Smooth muscle cell of the brain vasculature (primary cell): ENCODE measurements at regions not wholly inside any gene's neighbourhood (a gene's known extent, or its start where the extent isn't known, plus 50 kb on each side); places are given as distances from the start of the nearest gene placed in this dataset.

Experiments
- DNase-seq: peaks from one replicate; pipeline ENCODE4 v3.0.0-alpha.2; 2012; ENCODE audit warnings: low read depth, low spot score

- no peak for DNase-seq
These were observed 781.1 kb upstream of the ADGRL4 start for GRCh38 chr1:79787631-79788030.

DNA sequence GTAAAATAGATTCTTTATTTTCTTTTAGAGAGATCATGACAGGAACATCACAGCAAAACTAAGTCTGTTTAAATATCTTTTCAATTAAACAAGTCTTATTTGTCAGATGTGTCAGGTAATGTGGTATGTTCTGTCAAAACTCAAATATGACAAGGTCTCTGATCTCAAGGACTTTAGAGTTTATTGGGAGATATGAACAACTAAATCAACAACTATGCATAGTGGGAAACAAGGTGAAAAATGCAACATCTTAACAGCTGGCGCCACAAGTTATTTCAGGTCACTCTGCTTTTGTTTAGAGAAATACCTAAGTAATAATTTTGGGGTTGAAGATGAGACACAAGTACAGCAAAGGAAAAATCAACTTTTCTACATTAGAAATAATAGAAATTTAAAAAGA lies 779.4 kb upstream of the ADGRL4 start:
- DNase-seq: no peak

DNA sequence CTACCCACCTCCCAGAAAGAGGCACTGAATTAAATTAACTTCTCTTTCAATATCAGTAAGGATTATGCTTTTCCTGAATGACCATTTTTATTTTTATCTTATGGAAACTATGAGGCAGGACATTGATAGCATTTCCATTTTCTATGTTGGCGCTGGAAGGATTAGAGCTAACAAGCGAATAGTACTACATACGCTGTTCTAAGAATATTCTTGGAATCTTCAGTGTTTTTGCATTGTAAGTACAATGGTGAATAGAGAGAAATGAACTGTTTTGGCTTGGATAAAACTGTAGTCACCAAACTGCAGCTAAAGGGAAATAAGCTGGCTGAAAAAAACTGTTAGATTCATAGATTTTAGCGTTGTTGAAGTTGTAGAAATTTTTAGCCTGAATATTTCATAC lies 779.0 kb upstream of the ADGRL4 start:
- no peak for DNase-seq

GRCh38 chr1:79781261-79781660 lies 774.7 kb upstream of the ADGRL4 start:
- DNase-seq: no peak

GRCh38 chr1:79777481-79778219 lies 771.1 kb upstream of the ADGRL4 start:
- no peak for DNase-seq

DNA sequence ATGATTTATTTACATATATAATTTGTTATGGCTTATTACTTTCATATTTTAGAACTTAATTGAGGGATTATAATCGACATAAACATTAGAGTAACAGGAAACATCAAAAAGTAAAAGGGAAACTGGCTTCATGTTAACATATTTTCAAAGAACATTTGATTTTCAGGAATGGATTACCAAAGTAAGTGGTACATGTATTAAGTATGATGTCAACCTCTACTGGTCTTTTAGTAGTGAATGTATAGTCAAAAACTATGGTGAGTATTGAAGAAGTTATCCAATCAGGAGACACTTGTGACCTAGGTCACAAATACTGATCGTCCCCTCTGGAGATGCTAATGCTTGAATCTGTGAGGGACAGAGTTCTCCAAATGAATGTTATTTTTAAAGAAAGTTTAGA lies 768.9 kb upstream of the ADGRL4 start:
- no peak for DNase-seq

GRCh38 chr1:79773385-79773784 lies 766.9 kb upstream of the ADGRL4 start:
- DNase-seq: no peak

DNA sequence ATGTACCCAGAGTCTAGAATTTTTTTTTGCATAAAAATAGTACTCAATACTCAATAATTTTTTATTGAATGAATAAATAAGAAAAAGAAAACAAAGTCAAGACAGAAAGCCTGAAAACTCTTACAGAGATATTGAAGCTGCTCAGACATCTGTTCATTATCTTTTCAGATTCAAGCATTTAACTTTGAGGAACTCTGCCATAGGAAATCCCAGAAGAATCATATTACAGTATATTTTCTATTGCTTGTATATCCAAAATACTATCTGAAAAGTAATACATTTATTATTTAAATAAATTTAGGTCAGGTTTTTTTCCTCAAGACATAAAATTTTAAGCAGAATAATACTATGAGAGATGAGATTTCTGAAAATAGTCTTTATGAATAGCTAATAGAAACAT lies 755.9 kb upstream of the ADGRL4 start:
- no peak for DNase-seq

GRCh38 chr1:79760531-79760930 lies 754.0 kb upstream of the ADGRL4 start:
- DNase-seq: no peak

DNA sequence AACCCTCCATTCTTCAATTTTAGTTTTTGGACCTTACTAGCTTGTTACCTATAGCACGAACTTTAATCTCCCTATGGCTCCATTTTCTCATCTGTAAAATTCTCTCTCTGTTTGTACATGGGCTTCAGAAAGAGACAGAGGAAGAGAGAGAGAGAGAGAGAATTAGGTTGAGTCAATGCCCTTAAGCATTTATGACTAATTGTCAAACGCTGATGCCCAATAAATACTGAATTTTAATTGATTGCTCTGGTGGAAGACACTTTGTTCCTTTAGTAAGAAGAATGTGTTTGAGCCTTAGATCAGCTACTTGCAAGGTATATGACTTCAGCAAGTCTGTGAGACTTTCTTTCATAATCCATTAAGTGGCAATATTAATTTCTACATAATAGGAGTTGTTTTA lies 743.1 kb upstream of the ADGRL4 start:
- DNase-seq: no peak

GRCh38 chr1:79745929-79746328 lies 739.4 kb upstream of the ADGRL4 start:
- DNase-seq: no peak

DNA sequence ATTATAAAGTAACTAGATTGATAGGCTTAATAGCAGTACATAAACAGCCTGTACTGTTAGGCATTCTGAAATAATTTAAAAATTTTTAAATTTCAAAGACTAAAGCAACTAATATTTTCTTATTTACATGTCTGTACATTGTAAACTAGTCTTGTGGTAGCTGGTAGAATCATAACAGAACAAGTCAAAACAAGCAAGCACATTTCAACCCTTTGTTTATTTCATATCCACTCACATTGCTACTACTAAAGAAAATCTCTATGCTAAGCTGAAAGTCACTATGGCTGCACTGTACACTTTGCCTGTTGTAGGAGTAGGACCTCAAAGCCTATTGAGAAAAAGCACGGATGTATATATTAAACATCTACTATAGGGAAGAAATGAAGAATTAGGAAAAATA lies 738.2 kb upstream of the ADGRL4 start:
- no peak for DNase-seq

- no peak for DNase-seq
These were observed 735.3 kb upstream of the ADGRL4 start for GRCh38 chr1:79741720-79742421.

DNA sequence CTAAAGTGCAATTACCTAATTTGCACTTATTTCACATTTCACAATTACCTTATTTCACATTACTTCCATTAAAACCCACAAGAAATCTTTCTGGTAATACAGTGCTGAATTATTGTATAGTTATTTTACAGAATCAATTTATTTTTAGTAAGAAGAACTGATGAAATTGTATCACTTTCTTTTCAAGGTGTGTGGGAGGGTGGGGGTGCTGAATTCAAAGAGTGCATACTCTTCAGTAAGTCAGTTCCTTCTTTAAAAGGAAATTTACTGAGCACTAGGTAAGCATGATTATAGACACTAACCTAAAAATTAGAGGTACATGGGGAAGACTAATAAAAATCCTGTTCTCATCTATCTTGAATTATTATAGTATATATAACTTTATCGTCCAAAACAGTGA lies 731.6 kb upstream of the ADGRL4 start:
- no peak for DNase-seq

DNA sequence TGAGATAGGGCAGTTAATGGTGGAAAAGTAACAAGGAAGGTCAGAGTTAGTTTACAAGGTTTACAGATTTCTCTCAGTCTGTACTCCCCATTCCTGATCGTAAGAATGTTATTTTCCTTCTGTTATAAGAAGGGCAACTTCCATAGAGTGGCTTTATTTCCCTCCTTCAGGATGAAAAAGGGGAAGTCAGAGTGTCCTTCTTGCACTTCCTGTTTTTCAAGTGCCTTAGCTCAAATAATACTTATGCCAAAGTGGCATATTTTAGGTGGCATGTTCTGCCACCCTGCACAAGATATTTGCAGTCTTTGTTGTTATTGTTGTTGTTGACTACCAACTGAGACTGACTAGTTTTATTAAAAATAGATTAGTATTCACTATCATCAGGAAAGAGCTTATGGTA lies 730.7 kb upstream of the ADGRL4 start:
- no peak for DNase-seq

- DNase-seq: no peak
These were observed 726.4 kb upstream of the ADGRL4 start for GRCh38 chr1:79732950-79733349.

- no peak for DNase-seq
These were observed 720.4 kb upstream of the ADGRL4 start for GRCh38 chr1:79726911-79727310.

DNA sequence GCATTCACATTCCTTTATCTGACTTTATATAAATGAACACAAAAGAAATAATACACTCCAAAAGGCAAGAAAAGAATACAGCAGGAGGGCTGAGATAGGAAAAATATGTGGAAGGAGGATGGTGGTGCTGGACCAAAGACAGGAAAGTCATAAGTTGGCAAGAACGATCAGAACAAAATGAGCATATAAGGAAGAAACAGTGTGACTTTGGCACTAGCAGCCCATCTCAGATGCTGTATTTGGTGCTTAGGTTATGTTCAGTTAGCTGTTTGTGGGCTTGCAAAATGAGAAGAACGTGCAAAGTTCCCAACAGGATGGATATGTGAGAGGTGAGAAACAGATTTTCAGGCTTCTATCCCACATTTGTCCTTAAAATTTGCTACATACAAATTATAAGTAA lies 719.8 kb upstream of the ADGRL4 start:
- no peak for DNase-seq

DNA sequence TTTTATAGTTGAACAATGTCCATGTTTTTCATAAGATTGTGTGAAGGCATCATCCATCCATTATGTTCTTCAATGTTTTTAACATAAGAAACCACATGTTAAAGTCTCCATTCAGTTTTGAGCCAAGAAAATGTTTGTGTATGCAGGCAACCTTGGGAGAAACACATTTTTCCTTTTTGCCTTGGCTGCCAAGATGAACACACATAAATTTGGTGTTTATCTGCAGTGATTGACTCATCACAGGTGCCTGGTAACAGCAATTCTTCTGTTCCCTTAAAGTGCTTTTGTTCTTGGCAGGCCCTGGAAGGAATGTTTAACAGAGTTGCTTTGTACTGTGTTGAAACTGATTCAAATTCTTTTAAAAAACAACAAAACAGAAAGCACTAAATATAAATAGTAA lies 709.9 kb upstream of the ADGRL4 start:
- DNase-seq: peak; percentile 53

DNA sequence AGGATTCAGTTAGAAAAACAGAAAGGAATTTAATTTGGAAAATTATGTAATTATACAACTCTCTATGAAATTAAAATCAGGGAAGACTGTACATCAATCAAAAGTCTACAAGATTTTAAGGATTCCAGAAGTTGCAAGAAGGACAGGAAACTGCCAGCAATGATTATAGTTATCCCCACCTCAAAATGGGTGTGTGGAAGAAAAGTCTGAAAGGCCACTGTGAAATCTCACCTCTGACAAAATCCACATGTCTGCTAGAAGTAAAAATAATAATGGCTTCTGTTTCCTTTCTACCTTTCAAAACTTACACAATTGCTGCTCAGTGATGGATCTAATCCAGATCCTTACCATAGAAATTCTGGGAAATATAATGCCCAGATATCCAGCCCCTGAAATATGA lies 708.1 kb upstream of the ADGRL4 start:
- no peak for DNase-seq

GRCh38 chr1:79711001-79711431 lies 704.5 kb upstream of the ADGRL4 start:
- no peak for DNase-seq

- DNase-seq: no peak
These were observed 702.2 kb upstream of the ADGRL4 start for GRCh38 chr1:79708646-79709265.

DNA sequence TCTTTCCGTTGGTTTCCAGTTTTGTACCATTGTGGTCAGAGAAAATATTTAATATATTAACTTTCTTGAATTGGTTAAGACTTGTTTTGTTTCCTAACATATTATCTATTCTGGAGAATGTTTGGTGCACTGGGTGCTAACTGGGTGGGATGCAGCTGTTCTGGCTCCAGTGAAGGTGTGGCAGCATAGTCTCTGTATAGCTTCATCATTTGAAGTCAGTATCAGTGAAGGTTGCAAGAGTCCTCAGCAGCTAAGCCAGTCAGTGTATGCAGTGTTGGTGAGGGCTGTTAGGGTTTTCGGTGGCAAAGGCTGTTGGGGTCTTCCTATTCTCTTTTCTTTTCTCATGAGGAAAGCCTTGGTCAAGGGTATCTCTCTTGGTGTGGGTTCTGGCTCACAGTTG lies 698.7 kb upstream of the ADGRL4 start:
- no peak for DNase-seq
